Thyroid gland (tissue), 4 donors: ENCODE measurements at regions not wholly inside any gene's neighbourhood (a gene's known extent, or its start where the extent isn't known, plus 50 kb on each side); places are given as distances from the start of the nearest gene placed in this dataset.

Experiments used
- DNase-seq, 2 donors: peaks; one replicate each; pipeline ENCODE4 v3.0.0-alpha.2; 2019
- H3K27ac ChIP-seq, 3 donors: fragments of 200-600 bp; sonication (generic); 1 replicate in 2 of 3; 2 replicates in 1 of 3; pipeline ENCODE4 v1.5.1; 2016 to 2019; ENCODE audit warnings: mild to moderate bottlenecking in 1 of 3, moderate library complexity in 1 of 3
- H3K27me3 ChIP-seq: fragments of 200-600 bp; sonication (generic); one replicate; pipeline ENCODE4 v1.5.1; 2019
- H3K36me3 ChIP-seq, 2 donors: fragments of 200-600 bp; sonication (generic); one replicate each; pipeline ENCODE4 v1.5.1; 2016 to 2019
- H3K4me1 ChIP-seq, 2 donors: fragments of 200-600 bp; sonication (generic); one replicate each; pipeline ENCODE4 v1.5.1; 2017 to 2019
- H3K4me3 ChIP-seq, 3 donors: fragments of 200-600 bp; sonication (generic); replicated peaks in 1 of 3; 1 replicate in 2 of 3; 2 replicates in 1 of 3; pipeline ENCODE4 v1.5.1; 2016; ENCODE audit warnings: mild to moderate bottlenecking in 1 of 3
- H3K9me3 ChIP-seq: fragments of 200-600 bp; sonication (generic); one replicate; pipeline ENCODE4 v1.5.1; 2017
- POLR2A ChIP-seq, 2 donors: fragments of 450-650 bp; IDR thresholded peaks; one replicate each; pipeline ENCODE4 v1.6.1; 2017; ENCODE audit warnings: antibody characterized with exemption in 2 of 2, mild to moderate bottlenecking in 2 of 2, moderate library complexity in 1 of 2
- WGBS, 2 donors: methylation state at CpG; one replicate each; pipeline ENCODE4 v1.1.5; 2017; 5-methylcytosine and 5-hydroxymethylcytosine counted together
- intact Hi-C: fragments of 100-400 bp; cut with DNase I; formaldehyde crosslinking; loops from one replicate; pipeline ENCODE4 v1.15.1; 2023
- TF ChIP-seq, protein P1 (sequence below), 6 experiments: fragments of 200-600 bp in 3 of 6; fragments of 450-650 bp in 3 of 6; sonication (generic) in 3 of 6; IDR thresholded peaks; one replicate each; pipeline ENCODE4 v1.5.1; 2016 to 2019; ENCODE audit warnings: antibody characterized with exemption in 6 of 6, mild to moderate bottlenecking in 2 of 6, inconsistent platforms in 1 of 6, moderate library complexity in 1 of 6

DNA sequence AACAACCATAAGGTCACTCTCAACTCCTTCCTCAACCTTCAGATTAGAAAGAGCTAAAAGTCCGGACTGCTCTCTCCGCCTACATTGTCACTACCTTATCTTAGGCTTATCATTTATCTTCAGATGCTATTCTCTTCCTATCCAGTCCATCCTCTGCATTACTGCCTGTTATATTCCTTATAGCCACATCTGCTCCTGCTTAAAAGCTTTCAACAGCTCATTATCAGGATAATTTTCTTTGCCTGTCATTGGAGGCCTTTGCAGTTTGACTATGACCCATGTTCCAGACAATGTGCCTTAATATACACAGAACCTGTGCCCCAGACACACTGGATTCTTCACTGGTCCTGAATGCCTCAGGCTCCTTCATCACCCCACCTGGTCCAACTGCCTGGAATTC is 184.1 kb upstream of the SETMAR start:
- no peaks in the 10 kb centered on the region for H3K4me1 ChIP-seq
- DNase-seq = no peak
- H3K4me3 ChIP-seq = no peak overlapping the region
- H3K9me3 ChIP-seq = no peaks in the 10 kb centered on the region
- TF ChIP-seq, protein P1, sequence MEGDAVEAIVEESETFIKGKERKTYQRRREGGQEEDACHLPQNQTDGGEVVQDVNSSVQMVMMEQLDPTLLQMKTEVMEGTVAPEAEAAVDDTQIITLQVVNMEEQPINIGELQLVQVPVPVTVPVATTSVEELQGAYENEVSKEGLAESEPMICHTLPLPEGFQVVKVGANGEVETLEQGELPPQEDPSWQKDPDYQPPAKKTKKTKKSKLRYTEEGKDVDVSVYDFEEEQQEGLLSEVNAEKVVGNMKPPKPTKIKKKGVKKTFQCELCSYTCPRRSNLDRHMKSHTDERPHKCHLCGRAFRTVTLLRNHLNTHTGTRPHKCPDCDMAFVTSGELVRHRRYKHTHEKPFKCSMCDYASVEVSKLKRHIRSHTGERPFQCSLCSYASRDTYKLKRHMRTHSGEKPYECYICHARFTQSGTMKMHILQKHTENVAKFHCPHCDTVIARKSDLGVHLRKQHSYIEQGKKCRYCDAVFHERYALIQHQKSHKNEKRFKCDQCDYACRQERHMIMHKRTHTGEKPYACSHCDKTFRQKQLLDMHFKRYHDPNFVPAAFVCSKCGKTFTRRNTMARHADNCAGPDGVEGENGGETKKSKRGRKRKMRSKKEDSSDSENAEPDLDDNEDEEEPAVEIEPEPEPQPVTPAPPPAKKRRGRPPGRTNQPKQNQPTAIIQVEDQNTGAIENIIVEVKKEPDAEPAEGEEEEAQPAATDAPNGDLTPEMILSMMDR (IDR thresholded peaks at IDR 0.05) = no peak
- no peak for TF ChIP-seq POLR2A (IDR thresholded peaks at IDR 0.05)
- intact Hi-C loops = no loop called here
- H3K27me3 ChIP-seq = no peaks in the 10 kb centered on the region
- H3K36me3 ChIP-seq = no peaks in the 10 kb centered on the region
- WGBS, 2 donors = 90 to 91% methylated on average over 2 of the region's 2 CpGs
- H3K27ac ChIP-seq = no peak overlapping the region

DNA sequence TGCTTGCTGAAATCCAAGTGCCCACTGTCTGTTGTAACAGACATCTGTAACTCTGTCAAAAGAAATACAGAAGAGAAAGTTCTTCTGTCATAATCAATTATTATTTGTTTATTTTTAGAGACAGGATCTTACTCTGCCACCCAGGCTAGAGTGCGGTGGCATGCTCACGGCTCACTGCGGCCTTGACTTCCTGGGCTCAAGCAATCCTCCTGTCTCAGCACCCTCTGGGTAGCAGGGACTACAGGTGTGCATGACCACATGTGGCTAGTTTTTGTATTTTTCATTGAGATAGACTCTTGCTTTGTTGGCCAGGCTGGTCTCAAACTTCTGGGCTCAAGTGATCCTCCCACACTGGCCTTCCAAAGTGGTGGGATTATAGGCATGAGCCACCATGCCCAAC is 177.6 kb upstream of the SETMAR start:
- H3K9me3 ChIP-seq = no peaks in the 10 kb centered on the region
- DNase-seq = no peak
- intact Hi-C loops = no loop called here
- 92 to 96% methylated on average over 3 of the region's 3 CpGs for WGBS, 2 donors
- H3K4me1 ChIP-seq = no peaks in the 10 kb centered on the region
- no peak overlapping the region for H3K27ac ChIP-seq
- no peaks in the 10 kb centered on the region for H3K27me3 ChIP-seq
- TF ChIP-seq, protein P1 (IDR thresholded peaks at IDR 0.05) = no peak
- TF ChIP-seq POLR2A (IDR thresholded peaks at IDR 0.05) = no peak
- H3K4me3 ChIP-seq = no peak overlapping the region
- no peaks in the 10 kb centered on the region for H3K36me3 ChIP-seq

DNA sequence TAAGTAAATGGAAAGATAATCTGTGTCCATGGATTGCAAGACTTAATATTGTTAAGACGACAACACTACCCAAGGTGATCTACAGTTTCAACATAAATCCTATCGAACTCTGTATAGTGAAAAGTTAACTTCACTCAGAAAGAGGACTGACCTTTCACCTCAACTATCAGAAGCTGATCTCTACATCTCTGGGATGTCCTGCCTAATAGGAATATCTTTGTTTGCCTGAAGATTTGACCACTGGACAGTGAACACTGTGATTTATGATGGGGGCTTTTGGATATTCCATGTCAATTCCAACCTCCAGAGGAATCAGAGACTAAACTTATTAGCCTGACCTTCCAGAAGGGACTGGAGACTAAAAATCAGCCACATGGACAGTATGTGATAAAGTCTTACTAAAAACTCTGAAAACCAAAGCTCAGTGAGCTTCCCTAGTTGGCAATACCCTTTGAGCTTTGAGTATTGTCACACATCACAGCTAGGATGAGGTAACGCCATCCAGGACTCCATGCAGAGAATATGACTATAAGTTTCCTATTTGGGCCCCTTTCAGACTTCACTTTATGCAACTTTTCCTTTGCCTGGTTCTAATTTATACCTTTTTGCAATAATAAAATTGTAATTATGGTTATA is 164.9 kb upstream of the SETMAR start:
- intact Hi-C loops = no loop called here
- WGBS, 2 donors = 89 to 91% methylated on average over 3 of the region's 3 CpGs
- H3K4me3 ChIP-seq = no peak overlapping the region
- DNase-seq = no peak
- no peaks in the 10 kb centered on the region for H3K36me3 ChIP-seq
- no peaks in the 10 kb centered on the region for H3K4me1 ChIP-seq
- no peak for TF ChIP-seq POLR2A (IDR thresholded peaks at IDR 0.05)
- TF ChIP-seq, protein P1 (IDR thresholded peaks at IDR 0.05) = no peak
- no peak overlapping the region for H3K27ac ChIP-seq
- no peaks in the 10 kb centered on the region for H3K27me3 ChIP-seq
- H3K9me3 ChIP-seq = no peaks in the 10 kb centered on the region

DNA sequence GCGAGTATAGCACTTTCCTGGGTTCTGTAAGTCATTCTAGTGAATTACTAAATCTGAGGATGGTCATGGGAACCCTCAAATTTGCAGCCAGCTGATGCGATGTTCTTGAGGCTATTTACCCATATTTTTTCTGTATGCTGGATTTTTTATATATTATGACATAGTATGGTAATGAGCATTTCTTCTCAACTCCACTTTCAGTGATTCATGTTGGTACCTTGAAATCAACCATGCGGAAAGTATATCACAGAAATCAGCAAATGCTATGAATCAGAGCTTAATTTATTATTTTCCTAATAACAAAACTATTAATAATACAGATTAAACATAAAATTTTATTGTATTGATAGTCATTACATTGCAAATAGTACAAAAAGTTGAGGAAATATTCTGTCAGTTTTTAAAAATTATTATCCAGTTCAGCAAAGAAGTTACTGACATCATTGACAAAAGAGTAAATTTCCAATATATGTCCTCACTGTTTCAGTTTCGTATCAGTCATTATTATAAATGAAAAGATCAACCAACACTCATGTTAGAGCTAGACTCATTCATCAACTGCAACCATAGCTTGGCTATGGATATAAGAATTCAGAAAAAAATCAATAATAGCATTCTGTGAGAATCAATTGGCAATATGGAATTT is 164.3 kb upstream of the SETMAR start:
- Histone ChIP-seq H3K27ac (no peak overlapping the region), H3K4me3 (no peak overlapping the region), H3K9me3 (no peaks in the 10 kb centered on the region), H3K36me3 (no peaks in the 10 kb centered on the region), H3K27me3 (no peaks in the 10 kb centered on the region), H3K4me1 (no peaks in the 10 kb centered on the region)
- intact Hi-C loops = no loop called here
- WGBS, 2 donors = 93 to 95% methylated on average over 4 of the region's 4 CpGs
- no peak for DNase-seq
- TF ChIP-seq, protein P1 (IDR thresholded peaks at IDR 0.05) = no peak
- no peak for TF ChIP-seq POLR2A (IDR thresholded peaks at IDR 0.05)

DNA sequence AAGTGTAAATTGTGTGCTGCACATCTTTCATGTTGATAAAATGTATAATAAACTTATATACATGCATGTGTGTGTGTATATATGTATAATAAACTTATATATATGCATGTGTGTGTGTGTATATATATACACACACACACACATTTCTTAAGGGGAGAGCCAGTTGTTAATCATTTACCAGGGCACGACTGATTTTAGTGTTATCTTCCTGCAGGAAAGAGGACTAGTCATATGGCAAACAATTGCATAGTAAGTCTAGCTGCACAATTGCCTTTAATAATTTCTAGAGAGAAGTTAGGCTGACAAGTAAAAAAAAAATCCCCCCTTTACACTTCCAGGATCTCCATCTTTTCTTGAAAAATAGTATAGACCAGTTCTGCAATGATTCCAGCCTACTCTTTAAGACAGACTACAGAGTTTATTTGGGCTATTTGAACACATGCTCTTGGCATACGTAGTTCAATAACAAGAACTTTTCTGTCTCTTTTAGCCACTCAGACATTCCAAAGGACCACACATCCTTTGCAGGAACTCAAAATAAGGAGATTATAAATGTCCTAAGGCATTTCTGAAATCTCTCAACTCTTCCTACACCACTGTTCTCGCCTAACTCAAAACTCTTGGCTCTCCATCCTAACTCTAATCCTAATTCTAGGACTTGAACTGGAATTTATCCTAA is 163.6 kb upstream of the SETMAR start:
- no peaks in the 10 kb centered on the region for H3K36me3 ChIP-seq
- no peak for DNase-seq
- TF ChIP-seq, protein P1 (IDR thresholded peaks at IDR 0.05) = no peak
- H3K9me3 ChIP-seq = no peaks in the 10 kb centered on the region
- intact Hi-C loops = no loop called here
- no peak overlapping the region for H3K27ac ChIP-seq
- H3K4me1 ChIP-seq = no peaks in the 10 kb centered on the region
- no peaks in the 10 kb centered on the region for H3K27me3 ChIP-seq
- 39 to 63% methylated on average over 3 of the region's 3 CpGs for WGBS, 2 donors
- H3K4me3 ChIP-seq = no peak overlapping the region
